AG10803 (cell line): ENCODE measurements at regions not wholly inside any gene's neighbourhood (a gene's known extent, or its start where the extent isn't known, plus 50 kb on each side); places are given as distances from the start of the nearest gene placed in this dataset.

Experiments
- DNase-seq: peaks from one replicate; pipeline ENCODE4 v3.0.0; 2010; ENCODE audit warnings: low read depth
- H3K4me3 ChIP-seq: 2 replicates; pipeline ENCODE4 v1.5.1; 2011; ENCODE audit warnings: mild to moderate bottlenecking, low read length, control low read depth
- TF ChIP-seq, protein P1 (sequence below): conservative IDR thresholded peaks from 2 replicates; pipeline ENCODE4 v1.5.1; 2011; ENCODE audit warnings: mild to moderate bottlenecking, low read length, control low read depth, inconsistent platforms

GRCh38 chr7:85716353-85716752 is 529.5 kb upstream of the SEMA3D start:
- TF ChIP-seq, protein P1, sequence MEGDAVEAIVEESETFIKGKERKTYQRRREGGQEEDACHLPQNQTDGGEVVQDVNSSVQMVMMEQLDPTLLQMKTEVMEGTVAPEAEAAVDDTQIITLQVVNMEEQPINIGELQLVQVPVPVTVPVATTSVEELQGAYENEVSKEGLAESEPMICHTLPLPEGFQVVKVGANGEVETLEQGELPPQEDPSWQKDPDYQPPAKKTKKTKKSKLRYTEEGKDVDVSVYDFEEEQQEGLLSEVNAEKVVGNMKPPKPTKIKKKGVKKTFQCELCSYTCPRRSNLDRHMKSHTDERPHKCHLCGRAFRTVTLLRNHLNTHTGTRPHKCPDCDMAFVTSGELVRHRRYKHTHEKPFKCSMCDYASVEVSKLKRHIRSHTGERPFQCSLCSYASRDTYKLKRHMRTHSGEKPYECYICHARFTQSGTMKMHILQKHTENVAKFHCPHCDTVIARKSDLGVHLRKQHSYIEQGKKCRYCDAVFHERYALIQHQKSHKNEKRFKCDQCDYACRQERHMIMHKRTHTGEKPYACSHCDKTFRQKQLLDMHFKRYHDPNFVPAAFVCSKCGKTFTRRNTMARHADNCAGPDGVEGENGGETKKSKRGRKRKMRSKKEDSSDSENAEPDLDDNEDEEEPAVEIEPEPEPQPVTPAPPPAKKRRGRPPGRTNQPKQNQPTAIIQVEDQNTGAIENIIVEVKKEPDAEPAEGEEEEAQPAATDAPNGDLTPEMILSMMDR: no peak
- no peak for DNase-seq
- no peak overlapping the region for H3K4me3 ChIP-seq

GRCh38 chr7:85714951-85715350 is 528.1 kb upstream of the SEMA3D start:
- TF ChIP-seq, protein P1: no peak
- no peak overlapping the region for H3K4me3 ChIP-seq
- no peak for DNase-seq

- no peak for DNase-seq
- no peak overlapping the region for H3K4me3 ChIP-seq
- TF ChIP-seq, protein P1: no peak
Measured at GRCh38 chr7:85714043-85714578, 527.3 kb upstream of the SEMA3D start.

DNA sequence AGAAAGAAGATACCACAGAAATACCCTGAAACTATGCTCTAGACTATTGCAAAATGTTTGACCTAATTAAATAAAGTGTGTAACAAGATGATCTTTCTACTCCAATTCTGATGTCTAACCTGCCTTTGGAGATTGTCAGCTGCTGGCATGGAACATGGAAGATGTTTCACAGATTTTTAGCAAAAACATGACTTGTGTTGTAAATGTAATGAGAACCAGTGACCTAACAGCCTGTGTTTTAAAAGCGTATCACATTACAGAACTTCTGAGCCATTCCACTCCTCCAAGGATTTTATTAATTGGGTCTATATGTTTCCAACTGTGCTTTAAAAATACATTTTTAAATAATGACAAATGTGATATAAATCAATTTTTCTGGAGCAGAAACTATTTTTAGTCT is 526.3 kb upstream of the SEMA3D start:
- DNase-seq: no peak
- no peak overlapping the region for H3K4me3 ChIP-seq
- TF ChIP-seq, protein P1: no peak

- H3K4me3 ChIP-seq: no peak overlapping the region
- no peak for DNase-seq
Measured at GRCh38 chr7:85711894-85712293, 525.0 kb upstream of the SEMA3D start.

GRCh38 chr7:85710960-85711359 is 524.1 kb upstream of the SEMA3D start:
- TF ChIP-seq, protein P1: no peak
- no peak for DNase-seq
- H3K4me3 ChIP-seq: no peak overlapping the region

More at GRCh38 chr7:85711894-85712293, 525.0 kb upstream of the SEMA3D start:
- TF ChIP-seq, protein P1: no peak

- no peak for DNase-seq
- no peak overlapping the region for H3K4me3 ChIP-seq
- TF ChIP-seq, protein P1: no peak
Measured at GRCh38 chr7:85708221-85708620, 521.4 kb upstream of the SEMA3D start.
